Cardiac septum (tissue), 1 donor: ENCODE measurements at regions not wholly inside any gene's neighbourhood (a gene's known extent, or its start where the extent isn't known, plus 50 kb on each side); places are given as distances from the start of the nearest gene placed in this dataset.
A peak's percentile ranks its signal among the peaks of the same experiment; 100 is the strongest.

Source experiments
- DNase-seq: peaks from one replicate; pipeline ENCODE4 v3.0.0-alpha.2; 2020; ENCODE audit warnings: low spot score
- intact Hi-C: fragments of 100-400 bp; cut with DNase I; formaldehyde crosslinking; loops from one replicate; pipeline ENCODE4 v1.14.0; 2022
- donor health status: DM: no; HTN: no; CAD: no.

GRCh38 chr10:86579883-86580520 lies 58.4 kb upstream of the WAPL start:
- intact Hi-C loops = no loop called here

GRCh38 chr10:86580521-86580891 lies 58.9 kb upstream of the WAPL start:
- no peak for DNase-seq
- intact Hi-C loops = no loop called here

More at GRCh38 chr10:86579883-86580520, 58.4 kb upstream of the WAPL start:
- DNase-seq = no peak

DNA sequence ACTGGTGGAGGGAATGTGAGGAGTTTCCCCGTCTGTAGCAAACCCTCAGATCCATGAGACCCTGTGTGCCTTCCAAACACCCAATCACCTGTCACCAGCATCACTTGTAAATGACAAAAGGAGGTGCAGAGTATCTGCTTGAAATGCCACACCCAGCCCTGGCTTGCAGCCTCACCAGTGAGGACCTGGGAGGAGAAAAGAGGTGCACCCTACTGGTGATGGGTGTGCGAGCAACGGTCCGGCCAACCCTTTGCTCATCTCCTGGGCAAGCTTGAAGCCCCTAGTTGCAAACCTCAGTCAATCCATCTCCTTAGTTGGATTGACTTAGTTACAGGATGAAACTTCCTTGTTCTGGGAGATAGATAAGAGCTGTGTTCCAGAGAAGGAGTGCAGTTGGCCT lies 62.4 kb upstream of the WAPL start:
- intact Hi-C loops = no loop called here

GRCh38 chr10:86585037-86585929 lies 63.7 kb upstream of the WAPL start:
- intact Hi-C loops = loop anchor here (1.0 to 5.0 kb wide), 2 partner anchors 63 to 185 kb away; partner anchors contain the start of gene WAPL
- DNase-seq = no peak

More for the DNA sequence above, 62.4 kb upstream of the WAPL start:
- DNase-seq = no peak

GRCh38 chr10:86586516-86586915 lies 64.9 kb upstream of the WAPL start:
- intact Hi-C loops = loop anchor here (5.0 kb wide), 1 partner anchor 64 kb away; the partner anchor contains the start of gene WAPL
- no peak for DNase-seq

DNA sequence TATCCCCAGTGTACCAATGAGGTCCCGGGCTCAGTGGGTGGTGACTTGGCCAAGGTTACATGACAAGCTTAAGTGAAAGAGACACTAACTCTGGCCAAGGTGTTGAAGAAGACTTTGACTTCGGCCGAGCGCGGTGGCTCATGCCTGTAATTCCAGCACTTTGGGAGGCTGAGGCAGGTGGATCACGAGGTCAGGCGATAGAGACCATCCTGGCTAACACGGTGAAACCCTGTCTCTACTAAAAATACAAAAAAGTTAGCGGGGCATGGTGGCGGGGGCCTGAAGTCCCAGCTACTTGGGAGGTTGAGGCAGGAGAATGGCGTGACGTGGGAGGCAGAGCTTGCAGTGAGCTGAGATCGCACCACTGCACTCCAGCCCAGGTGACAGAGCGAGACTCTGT lies 65.6 kb upstream of the OPN4 start:
- DNase-seq = peak; percentile 55
- intact Hi-C loops = loop anchor here (5.0 kb wide), 1 partner anchor 66 kb away; the partner anchor contains the start of gene WAPL

DNA sequence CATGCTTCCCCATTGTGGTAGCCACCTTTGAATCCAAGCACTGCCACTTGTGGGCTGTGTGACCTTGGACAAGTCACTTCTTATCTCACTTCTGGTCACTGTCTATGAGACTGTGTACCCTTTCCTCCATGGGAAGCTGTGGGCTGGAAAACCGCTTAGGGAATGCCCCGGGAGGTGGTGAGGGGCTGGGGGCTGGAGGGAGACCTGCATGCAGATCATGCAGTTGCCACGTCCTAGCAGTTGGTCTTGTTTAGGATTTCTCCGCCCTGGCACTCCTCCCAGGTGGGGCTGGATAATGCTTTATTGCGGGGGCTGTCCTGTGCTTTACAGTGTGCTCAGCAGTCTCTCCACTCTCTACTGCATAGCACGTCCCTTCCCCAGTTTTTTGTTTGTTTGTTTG lies 62.9 kb upstream of the OPN4 start:
- peak; percentile 55 for DNase-seq
- intact Hi-C loops = no loop called here

DNA sequence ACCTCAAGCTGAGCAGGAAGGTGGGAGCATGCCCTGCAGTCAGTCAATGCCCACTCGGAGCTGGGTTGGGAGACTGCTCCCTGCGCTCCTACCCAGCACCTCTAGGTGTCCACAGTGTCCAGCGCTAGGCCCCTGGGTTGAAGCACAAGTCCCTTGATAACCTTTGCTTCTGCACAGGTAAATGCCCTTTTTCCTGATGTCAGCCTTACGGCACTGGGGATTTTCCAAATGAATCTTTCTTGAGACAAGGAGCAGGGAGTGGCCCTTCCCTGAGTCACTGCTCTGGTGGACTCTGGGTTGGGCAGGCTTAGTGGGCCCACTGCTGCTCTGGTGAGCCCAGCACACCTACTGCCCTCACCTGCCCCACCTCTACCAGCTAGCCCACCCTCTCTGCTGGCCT lies 61.9 kb upstream of the OPN4 start:
- DNase-seq = peak; percentile 63
- intact Hi-C loops = no loop called here

DNA sequence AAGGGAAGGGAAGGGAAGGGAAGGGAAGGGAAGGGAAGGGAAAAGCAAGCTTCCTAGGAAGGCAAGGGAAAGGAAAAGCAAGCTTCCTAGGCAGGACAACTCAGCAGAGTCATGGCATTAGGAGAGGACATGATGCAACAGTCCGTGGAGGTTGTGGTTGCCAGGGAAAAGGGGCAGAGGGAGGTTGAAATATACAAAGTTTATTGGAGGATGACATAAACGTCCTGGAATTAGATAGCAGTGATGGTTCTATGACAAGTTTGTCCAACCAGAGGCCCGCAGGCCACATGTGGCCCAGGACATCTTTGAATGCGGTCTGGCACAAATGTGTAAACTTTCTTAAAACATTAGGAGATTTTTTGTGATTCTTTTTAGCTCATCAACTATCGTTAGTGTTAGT lies 59.8 kb upstream of the OPN4 start:
- intact Hi-C loops = no loop called here
- peak; percentile 24 for DNase-seq

DNA sequence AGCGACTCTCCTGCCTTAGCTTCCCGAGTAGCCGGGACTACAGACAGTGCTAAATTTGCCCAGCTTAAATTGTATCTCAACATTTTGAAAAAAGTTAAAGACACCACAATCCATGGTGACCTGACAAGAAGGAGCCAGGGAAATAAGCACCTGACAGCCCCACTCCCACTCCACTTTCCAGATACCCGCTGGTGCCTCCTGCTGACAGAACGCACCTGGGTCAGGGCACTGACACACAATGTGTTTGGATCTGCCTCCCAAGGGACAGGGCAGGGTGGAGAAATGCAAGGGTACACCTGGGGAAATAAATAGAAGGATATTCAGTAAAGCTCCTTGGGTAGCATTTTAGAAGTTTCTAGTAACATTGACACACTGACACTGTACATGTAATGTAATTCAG lies 58.9 kb upstream of the OPN4 start:
- no peak for DNase-seq
- intact Hi-C loops = no loop called here

DNA sequence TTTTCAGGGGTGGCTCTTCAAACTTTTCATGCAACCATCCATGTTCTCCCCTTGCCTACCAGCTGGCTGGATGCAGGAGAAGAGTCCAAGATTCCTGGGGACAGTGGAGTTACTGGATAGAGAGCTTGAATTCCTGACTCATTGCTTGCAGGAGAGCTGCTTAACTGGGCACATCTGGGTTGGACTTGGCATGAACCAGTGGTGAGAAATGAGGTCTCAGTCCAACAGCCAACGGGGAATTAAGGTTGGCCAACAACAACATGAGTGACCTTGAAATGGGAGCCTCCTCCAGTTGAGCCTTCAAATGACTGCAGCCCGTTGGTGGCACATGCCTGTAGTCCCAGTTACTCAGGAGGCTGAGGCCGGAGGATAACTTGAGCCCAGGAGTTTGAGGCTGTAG lies 58.1 kb upstream of the OPN4 start:
- no peak for DNase-seq

GRCh38 chr10:86597306-86597705 lies 57.0 kb upstream of the OPN4 start:
- no peak for DNase-seq
- intact Hi-C loops = no loop called here

More for the DNA sequence above, 58.1 kb upstream of the OPN4 start:
- intact Hi-C loops = no loop called here

DNA sequence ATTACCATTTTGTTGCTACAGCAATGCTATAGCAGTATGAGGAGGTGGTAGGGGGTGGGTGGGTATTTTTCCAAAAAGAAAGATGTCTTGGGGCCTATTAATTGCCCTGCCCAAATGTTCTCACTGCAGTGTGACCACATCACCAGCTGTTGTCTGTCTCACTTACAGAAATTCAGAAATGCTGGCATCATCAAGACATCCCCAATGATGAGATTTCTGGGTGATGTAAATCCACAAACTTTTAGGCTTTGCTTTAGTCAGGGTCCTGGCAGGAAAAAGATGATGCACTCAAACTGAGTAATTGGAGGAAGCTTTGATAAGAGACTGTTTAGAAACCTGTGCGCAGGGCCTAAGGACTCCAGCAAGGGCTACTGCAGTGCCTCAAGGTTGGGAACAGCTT lies 56.2 kb upstream of the OPN4 start:
- intact Hi-C loops = no loop called here
- DNase-seq = no peak

- intact Hi-C loops = no loop called here
- no peak for DNase-seq
Measured at GRCh38 chr10:86599041-86599440, 55.3 kb upstream of the OPN4 start.

DNA sequence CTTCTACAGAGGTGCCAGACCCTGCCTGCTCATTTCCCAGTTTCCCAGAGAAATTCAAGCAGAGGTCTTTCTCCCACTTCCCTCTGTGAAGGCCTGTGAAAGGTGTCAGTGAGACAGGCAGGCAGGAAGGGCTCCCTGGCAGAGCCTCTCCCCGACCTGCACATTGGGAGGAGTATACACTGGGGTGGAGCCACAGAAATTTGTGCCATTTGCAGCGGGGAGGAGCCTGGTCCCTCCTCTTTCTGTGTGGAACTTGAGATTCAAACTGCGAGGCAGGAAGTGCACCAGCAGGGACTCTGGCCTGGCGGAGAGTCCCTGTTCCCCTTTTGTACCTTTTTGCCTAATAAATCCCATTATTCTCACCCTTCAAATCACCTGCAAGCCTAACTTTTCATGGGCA lies 54.6 kb upstream of the OPN4 start:
- intact Hi-C loops = no loop called here
- no peak for DNase-seq

GRCh38 chr10:86600296-86600695 lies 54.1 kb upstream of the OPN4 start:
- intact Hi-C loops = no loop called here
- no peak for DNase-seq

GRCh38 chr10:86601956-86602602 lies 52.3 kb upstream of the OPN4 start:
- no peak for DNase-seq
- intact Hi-C loops = no loop called here

DNA sequence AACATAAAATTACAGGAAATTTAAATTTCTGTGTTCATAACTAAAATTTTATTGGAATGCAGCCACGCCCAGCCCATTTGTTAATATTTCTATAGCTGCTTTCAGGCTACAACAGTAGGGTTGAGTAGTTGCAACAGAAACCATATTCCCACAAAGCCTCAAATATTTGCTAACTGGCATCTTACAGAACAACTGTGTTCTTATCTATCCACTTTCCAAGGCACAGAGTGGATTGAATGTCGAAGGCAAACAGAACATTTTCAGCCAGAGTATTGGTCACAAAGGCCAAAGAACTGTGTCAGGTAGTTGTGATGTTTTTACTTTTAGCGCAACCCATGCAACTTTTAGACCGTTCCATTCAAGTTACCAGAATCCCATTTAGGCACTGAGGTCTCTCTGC lies 51.1 kb upstream of the OPN4 start:
- DNase-seq = no peak
- intact Hi-C loops = no loop called here
